GM21447 (cell line): ENCODE measurements at regions not wholly inside any gene's neighbourhood (a gene's known extent, or its start where the extent isn't known, plus 50 kb on each side); places are given as distances from the start of the nearest gene placed in this dataset.
"Not testable (repeated sequence)": the region's sequence is repeated elsewhere in the genome, so short reads cannot be mapped to it uniquely, and the experiment has no call there.

ENCODE experiments used
- ATAC-seq: cut with Tn5 transposase; IDR thresholded peaks from one replicate; pipeline ENCODE4 v1.9.1; 2021; ENCODE audit not compliant: unreplicated experiment

DNA sequence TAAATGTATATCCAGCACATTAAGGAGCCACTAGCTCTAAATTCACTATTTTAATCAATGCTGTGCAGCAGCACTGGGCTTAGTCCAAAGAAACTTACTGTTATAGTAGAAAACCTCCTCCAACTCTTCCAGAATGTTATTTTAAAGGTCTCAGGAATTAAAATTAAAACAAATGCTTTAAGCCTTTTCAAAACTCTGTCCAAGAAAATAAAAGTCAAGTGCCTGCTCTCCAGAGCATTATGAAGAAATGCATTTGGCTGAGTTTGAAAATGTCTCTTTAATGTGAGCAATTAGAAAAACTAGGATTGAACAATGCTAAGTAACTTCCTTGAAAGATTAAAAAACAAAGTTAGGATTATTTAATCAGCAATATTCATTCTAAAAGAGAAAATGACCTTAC is 322.4 kb upstream of the DCN start:
- no peak for ATAC-seq

DNA sequence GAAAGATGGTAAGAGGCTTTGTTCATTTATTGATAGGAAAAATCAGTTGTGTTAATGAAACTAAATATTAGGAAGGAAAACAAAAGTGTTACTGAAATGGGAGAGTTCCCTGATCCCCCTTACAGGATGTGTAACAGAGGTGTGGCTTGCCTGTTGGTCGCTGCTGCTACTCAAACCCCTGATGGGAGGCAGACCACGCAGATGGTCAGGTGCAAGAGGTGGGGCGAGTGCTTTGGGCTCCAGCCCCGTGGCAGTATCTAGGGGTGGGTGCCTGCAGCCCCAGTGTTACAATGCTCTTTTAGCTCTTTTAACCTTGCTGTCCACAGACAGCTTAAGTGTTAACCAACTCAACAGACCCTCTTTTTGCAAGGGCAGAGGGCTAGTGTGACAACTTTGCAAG is 319.6 kb upstream of the DCN start:
- no peak for ATAC-seq

DNA sequence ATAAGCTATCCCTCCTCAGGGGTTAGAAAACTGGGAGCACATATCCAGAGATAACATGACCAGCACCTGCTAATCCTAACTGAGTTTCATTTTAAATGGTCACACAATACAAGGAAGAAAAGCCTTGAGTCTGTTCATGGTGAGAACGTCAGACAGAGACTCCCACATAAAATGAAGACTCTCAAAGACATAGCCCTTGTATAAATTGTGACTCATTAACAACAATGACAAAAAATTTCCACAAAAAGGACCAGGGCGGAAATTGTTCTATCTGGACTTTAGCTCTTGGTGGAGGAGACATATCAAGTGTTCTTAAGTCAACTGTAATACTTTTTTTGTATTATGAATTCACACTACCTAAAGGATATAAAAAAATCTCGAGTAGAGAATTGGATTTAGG is 313.7 kb upstream of the DCN start:
- ATAC-seq, result no peak

DNA sequence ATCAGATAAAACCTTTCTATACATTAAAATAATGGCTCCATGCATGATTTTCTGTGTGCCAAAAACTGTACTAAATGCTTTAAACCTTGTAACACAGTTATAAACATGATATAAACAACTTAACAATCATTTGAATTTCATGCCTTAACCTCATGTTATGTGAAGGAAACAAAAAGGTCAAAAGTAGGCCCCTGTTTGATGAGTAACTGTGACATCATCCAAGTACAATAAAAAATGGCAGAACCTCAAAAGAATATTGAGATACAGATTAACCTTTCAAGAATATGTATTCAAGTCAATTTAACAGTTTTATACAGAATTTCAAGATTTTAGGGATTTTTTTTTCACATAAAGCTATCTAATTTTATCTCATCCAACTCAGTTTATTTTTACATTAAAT is 310.7 kb upstream of the DCN start:
- ATAC-seq, result no peak

DNA sequence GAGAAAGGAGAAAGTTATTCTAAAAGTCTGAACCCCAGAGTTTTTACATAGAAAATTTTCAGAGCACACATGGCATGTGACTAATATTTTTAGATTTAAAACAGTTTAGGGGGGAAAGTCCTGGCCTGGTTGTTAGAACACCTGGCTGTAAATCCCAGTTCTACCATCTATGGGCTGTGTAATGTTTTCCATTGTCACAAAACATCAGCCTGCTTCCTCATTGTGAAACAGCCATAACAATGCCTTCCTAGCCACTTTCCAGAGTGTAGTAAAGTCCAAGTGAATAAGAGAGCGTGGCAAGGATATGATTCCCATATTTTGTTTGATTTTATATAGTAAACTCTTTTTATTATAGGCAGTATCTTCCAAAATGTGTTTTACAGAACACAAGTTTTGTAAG is 310.0 kb upstream of the DCN start:
- ATAC-seq, result no peak

DNA sequence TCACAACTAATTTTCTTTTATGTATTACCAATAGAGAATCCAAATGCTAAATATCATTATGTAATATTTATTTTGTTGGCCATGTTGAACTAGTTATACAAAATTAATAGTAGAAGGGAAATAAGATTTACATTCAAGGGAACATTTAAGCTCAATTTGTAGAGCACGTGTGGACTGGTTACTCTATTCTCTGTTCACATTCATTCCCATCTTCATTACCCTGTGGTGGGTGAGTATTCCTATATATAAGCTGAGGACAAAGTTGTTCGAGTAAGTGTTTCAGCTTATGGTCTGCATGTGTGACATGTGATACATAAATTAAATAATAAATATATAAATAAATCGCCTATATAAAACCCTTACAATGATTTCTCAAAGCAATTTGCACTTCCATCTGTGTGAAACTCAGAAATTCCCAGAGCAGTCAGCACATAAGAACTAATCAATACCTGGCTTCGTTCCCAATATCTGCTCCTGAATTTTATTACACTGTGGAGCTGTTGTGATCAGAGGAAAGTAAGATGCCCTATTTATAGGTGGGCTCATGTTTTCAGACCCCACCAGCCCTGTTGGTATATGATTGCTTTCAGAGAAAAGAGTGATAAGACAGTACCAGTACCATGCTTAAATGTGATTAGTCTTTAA is 308.2 kb upstream of the DCN start:
- no peak for ATAC-seq

DNA sequence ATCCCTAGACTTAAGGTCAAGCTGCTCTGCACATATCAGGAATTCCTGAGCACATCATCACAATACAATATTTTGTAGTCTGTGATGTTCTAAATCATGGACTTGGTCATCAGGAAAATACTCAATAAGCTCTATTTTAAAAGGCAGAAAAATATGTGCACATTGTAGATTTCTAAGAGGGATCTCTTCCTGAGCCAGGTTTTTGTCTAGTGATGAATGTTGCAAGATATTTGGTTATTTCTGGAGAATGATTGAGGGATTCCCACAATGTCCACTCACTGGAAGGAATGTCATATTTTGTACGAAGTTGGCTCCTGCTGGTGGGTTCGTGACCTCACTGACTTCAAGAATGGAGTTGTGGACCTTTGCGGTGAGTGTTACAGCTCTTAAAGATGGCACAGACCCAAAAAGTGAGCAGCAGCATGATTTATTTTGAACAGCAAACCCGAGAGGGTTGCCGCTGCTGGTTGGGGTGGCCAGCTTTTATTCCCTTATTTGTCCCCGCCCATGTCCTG is 300.9 kb upstream of the DCN start:
- ATAC-seq, result no peak

DNA sequence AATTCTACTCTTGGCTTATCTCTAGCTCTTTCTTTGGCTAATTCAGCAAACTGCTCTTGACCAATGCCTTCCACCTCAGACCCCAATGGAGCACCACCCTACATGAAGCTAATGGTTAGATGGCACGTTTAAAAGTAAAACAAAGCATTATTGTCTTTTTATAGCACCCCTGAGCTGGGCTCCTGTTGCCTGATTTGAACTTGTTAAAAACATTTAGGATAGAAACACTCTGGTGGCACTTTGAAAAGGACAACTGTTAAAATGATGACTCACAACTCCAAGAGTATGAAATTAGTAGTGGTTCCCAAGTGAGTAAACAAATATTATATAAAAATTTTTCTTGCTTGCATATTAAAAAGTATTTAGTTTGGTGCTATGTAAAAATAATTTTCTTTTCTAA is 299.6 kb upstream of the DCN start:
- no peak for ATAC-seq

DNA sequence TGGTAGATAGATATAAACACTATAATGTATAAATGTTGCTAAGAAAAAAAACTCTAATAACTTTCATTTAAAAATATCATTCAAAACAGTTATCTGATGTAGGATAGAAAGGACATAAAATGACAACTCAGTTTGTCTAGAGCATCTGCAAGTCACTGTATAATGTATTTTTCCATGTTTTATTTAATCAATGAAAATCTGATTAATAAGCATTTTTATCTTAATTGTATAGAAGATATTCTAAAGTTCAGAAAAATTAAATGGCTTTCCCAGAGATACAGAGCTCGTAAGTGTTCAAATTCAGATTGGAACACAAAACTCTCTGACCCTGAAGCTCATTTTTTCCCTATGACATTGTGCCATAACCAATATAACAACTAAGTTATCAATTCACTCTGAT is 295.9 kb upstream of the DCN start:
- ATAC-seq, result no peak

DNA sequence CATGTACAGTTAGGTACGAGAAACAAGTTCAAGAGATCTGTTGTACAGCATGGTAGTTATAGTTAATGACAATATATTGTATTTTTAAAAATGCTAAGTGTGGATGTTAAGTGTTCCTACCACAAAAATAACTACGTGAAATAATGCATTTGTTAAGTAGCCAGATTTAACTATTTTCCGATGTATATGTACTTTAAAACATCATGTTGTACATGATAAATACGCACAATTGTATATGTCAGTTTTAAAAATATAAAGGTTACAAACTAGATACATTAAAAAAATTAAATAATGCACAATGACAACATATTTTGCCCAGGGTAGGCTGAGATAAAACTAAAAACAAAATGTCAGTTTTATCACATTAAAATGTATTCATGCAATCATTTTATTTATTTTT is 285.1 kb upstream of the DCN start:
- ATAC-seq, result no peak

DNA sequence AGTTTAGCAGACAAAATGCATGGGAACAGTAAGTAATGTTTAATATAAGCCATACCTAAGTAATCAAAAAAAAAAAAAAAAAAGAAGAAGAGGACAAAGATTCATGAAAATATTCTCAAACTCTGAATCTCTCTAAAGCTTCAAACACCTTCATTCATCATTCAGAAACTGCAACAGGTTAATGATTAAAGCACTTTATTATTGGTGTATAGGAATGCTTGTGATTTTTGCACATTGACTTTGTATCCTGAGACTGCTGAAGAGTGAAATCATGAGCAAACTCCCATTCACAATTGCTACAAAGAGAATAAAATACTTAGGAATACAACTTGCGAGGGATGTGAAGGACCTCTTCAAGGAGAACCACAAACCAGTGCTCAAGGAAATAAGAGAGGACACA is 278.4 kb upstream of the DCN start:
- no peak for ATAC-seq

DNA sequence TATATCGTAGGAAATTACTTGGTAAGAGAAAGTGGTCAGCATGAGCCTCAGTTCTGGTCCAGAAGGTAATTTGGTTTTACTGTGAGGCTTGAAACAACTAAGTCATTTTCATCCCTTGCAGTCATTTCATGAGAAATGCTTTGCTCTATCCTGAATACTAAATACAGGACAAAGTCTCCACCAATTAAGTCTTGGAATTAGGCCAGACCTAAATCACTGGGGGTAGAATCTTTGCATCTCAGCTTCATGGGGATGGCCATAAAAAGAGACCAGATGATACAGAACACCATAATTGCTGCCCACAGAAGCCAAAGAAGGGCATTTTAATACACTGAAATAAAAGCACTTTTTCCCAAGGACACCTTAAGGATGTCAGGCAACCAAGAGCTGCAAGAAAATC is 277.9 kb upstream of the DCN start:
- no peak for ATAC-seq

DNA sequence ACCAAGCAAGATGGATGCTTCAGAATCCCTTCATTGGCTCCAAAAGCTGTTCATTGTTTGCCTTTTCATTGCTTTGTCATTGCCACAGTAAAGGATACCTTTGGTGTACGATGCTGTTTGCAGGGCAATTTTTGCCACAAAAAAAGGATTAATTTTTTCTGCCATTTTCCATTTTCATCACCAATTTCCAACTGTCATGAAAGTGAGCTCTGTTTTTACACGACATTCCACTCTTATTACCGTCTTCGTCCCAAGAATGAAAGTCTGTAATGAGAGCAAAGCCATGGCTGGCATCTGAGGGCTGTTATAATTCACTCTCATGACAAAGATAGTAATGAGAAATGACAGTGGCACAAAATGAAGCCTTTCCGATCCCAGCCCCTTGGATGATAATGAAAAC is 272.7 kb upstream of the DCN start:
- ATAC-seq, result no peak

DNA sequence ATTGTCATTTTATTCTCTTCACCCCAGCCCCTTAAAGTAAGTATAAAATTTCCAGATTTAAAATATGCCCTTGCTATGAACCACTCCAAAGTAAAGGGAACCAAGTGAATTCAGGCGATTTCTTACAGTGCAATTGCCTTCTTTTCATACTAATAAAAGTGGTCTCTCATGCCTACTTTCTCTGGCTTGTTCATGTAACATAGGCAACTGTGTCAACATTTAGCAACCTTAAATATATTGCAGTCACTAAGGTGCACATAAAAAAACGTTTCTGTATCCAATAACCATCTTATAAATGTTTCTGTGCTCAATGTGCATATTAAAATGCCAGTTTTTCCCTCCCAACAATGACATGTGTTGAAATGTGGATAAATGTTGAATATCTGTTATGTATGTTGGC is 271.6 kb upstream of the DCN start:
- no peak for ATAC-seq

DNA sequence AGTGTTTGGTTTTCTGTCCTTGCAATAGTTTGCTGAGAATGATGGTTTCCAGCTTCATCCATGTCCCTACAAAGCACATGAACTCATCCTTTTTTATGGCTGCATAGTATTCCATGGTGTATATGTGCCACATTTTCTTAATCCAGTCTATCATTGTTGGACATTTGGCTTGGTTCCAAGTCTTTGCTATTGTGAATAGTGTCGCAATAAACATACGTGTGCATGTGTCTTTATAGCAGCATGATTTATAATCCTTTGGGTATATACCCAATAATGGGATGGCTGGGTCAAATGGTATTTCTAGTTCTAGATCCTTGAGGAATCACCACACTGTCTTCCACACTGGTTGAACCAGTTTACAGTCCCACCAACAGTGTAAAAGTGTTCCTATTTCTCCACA is 269.8 kb upstream of the DCN start:
- ATAC-seq, result not testable (repeated sequence)

DNA sequence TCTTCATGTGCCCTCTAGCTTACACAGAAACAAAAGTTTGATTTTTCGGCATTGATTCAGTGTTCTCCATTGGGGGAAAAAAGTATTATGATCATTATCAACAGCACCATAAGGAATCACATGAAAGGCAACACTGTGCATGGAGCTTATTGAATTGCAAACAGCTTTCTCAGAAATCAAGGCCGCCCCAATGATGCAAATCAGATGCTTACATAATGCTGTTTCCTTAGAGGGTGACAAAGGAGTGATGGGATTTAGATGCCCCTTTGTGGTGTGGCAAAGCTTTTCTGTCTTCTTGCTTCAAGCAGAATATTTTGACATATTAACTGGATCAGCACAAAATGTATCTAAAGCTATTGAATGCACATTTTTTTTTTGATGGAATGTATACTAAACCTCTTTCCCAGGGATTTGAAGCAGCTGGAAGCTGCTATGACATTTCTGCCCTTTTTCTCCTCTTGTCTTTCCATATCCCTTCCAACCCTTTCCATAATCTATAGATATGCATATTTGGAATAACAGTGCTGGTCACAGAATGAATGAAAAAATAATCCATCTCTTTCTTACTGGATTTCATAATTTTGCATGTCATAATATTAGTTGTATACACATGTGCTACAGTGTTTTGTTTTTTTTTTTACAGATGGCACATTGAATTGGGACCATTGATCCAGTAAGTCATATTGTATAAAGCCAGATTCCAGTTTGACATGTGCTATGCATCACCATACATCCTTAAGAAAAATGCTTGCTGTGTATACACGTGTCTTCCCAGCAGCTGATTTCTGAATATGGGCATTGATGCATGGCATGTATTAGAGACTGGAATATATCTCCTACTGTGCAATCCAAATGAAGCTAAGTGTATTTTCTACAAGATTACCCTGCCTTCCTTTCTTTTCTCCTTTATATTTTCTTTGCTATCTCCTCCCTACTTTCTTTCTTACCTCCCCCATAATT is 259.7 kb upstream of the DCN start:
- no peak for ATAC-seq

DNA sequence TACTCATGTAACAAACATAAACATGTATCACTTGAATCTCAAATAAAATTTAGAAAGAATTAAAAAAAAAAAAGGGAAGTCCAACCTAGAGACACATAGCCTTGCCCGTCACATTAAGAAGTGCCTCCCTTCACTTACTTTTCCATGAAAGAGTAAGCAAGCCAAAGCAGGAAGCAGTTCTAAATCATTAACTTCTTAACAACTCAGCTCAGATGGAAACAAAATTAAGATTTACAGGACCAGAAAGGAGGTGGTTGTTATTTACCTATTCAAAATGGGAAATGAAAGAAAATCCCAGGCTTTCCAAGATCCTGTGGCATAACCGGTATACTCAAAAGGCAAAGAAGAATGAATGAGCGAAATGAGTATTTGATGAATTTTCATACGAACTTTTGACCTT is 258.6 kb upstream of the DCN start:
- ATAC-seq, result no peak

DNA sequence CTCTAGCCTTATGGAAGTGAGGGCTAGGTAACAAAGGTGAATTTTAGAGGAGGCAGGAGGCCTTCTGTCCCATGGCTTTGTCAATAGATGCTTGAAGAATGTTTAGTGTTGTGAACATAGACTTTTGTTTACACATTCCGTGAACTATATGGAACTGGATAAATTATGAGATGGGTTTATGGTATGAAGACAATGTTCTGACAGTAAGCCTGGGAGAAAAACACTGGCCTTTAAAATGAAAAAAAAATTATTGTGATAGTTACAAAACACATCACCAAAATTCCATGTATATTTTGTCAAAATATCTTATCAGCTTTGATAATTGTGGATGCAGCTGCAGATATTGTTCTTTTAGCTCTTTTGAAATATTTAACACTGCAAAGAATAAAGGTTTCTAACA is 251.5 kb upstream of the DCN start:
- ATAC-seq, result no peak

DNA sequence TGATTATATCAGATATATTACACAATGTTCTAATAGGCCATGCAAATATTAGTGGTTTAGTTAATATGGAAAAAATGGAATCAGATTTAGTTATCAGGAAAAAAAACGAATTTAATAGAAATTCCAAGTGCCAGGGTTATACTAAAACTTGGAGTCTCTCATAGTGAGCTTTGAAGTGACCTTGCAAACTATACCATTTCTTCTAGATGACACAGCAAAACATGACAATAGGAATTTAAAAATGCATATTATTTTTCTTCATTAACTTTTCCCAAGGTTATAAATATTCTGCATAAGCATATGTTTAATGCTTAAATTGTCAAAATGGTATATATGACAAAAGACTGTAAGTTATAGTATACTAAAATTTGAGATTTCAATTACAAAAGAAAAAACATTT is 250.1 kb upstream of the DCN start:
- ATAC-seq, result no peak

DNA sequence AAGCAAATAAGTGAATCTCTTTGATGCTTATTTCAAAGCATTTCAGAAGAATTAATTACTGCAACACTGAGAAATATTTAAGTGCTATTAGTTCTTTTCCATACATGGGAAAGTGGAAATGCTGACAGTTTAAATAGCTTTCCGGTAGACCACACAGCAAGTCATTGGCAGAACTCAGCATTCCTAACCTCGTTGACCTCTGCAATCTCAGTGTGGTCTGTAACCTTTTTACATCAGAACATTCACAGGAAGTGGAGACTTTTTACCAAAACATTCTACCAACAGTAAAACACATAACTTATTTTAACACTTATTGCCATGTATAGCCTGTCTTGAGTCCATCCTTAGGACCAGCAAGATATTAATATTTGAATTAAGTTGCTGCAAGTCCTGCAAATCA is 249.5 kb upstream of the DCN start:
- no peak for ATAC-seq

DNA sequence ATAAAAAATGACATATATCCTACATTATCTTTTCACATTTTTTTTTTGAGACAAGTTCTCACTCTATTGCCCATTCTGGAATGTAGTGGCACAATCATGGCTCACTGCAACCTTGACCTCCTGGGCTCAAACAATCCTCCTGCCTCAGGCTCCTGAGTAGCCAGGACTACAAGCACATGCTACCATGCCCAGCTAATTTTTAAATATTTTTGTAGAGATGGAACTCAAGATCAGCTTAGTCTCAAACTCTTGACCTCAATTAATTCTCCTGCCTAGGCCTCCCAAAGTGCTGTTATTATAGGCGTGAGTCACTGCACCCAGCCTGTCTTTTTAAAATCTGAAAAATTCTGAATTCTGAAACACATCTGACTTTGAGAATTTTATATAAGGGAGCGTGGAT is 241.9 kb upstream of the DCN start:
- ATAC-seq, result no peak

DNA sequence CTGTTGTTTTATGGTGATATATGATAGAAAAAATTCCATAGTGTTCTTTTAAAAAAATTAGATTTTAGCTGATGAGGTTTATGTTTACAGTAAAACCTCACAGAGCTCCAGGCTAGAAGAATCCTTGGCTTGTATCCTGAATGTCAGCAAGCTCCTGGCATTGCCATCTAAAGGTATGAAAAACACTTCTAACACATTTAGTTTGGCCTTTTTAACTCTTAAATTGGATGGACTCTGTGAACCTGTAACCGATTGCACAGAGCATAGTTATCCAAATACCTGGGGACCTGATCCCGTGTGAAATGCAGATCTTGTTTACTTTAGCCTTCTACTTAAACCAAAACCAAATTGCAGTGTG is 241.1 kb upstream of the DCN start:
- no peak for ATAC-seq
